ENCODE measurements at regions not wholly inside any gene's neighbourhood (a gene's known extent, or its start where the extent isn't known, plus 50 kb on each side); places are given as distances from the start of the nearest gene placed in this dataset.

- H3K9me3 Mint-ChIP-seq (ENCODE audit: low read depth): no peaks in the 10 kb centered on the region
- no peak for DNase-seq (ENCODE audit: low spot score, unreplicated experiment)
- H3K27me3 Mint-ChIP-seq: peaks cover 3% of the 10 kb centered on the region
- H3K4me3 Mint-ChIP-seq (ENCODE audit: low read depth): no peak overlapping the region
- TF ChIP-seq, protein P1, sequence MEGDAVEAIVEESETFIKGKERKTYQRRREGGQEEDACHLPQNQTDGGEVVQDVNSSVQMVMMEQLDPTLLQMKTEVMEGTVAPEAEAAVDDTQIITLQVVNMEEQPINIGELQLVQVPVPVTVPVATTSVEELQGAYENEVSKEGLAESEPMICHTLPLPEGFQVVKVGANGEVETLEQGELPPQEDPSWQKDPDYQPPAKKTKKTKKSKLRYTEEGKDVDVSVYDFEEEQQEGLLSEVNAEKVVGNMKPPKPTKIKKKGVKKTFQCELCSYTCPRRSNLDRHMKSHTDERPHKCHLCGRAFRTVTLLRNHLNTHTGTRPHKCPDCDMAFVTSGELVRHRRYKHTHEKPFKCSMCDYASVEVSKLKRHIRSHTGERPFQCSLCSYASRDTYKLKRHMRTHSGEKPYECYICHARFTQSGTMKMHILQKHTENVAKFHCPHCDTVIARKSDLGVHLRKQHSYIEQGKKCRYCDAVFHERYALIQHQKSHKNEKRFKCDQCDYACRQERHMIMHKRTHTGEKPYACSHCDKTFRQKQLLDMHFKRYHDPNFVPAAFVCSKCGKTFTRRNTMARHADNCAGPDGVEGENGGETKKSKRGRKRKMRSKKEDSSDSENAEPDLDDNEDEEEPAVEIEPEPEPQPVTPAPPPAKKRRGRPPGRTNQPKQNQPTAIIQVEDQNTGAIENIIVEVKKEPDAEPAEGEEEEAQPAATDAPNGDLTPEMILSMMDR (IDR thresholded peaks at IDR 0.05; ENCODE audit: unreplicated experiment): no peak
- H3K27ac Mint-ChIP-seq: no peak overlapping the region
- H3K4me1 Mint-ChIP-seq (ENCODE audit: low read depth): no peaks in the 10 kb centered on the region
- no peaks in the 10 kb centered on the region for H3K36me3 Mint-ChIP-seq (ENCODE audit: insufficient read depth)
Measured at GRCh38 chr14:35975814-35976213, 149.7 kb downstream of the BRMS1L start.

DNA sequence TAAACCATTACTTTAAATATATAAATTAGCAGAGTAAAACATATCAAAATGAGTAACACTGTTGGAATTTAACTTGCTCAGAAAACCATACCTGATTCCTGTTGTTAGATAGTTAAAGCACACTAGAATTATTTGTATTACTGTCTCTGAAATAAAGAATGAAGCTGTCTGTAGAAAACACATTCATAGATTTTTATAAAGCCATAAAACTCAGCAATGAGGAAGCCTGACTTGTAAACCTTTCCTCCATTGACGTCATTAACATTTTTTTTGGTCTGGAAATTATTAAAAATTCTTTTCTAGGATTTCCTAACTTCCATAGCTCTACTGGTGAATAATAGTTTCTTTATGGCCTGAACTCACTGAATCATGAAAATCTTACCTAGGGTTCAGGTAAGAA, 147.6 kb downstream of the BRMS1L start:
- TF ChIP-seq, protein P1 (IDR thresholded peaks at IDR 0.05; ENCODE audit: unreplicated experiment): no peak
- DNase-seq (ENCODE audit: low spot score, unreplicated experiment): no peak
- Mint-ChIP-seq H3K27ac (no peak overlapping the region), H3K27me3 (peaks cover 3% of the 10 kb centered on the region), H3K9me3 (ENCODE audit: low read depth) (no peaks in the 10 kb centered on the region), H3K4me3 (ENCODE audit: low read depth) (no peak overlapping the region), H3K36me3 (ENCODE audit: insufficient read depth) (no peaks in the 10 kb centered on the region), H3K4me1 (ENCODE audit: low read depth) (no peaks in the 10 kb centered on the region)

GRCh38 chr14:35971965-35972630, 146.0 kb downstream of the BRMS1L start:
- no peaks in the 10 kb centered on the region for H3K36me3 Mint-ChIP-seq (ENCODE audit: insufficient read depth)
- no peak overlapping the region for H3K4me3 Mint-ChIP-seq (ENCODE audit: low read depth)
- no peak overlapping the region for H3K27ac Mint-ChIP-seq
- no peaks in the 10 kb centered on the region for H3K4me1 Mint-ChIP-seq (ENCODE audit: low read depth)
- no peaks in the 10 kb centered on the region for H3K9me3 Mint-ChIP-seq (ENCODE audit: low read depth)
- peaks cover 3% of the 10 kb centered on the region for H3K27me3 Mint-ChIP-seq
- no peak for DNase-seq (ENCODE audit: low spot score, unreplicated experiment)
- TF ChIP-seq, protein P1 (IDR thresholded peaks at IDR 0.05; ENCODE audit: unreplicated experiment): no peak

DNA sequence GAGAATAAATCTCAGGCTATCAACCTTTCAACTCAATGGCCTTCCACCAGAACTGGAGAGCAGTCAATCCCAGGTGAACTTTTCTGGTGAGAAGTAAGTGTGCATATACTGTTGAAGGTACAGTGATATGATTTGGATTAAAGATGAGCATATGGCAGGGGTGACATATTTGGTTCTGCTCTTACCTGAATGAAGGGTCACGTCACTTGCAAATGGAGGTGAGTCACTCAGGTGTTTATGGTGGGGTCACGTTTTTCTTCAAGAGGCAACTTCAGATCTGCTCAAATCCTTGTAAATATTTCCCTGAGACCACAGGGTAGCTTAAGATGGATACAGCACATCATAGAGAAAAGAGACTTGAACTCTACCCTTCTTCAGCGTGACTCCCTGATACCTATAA, 143.2 kb downstream of the BRMS1L start:
- DNase-seq (ENCODE audit: low spot score, unreplicated experiment): no peak
- Mint-ChIP-seq H3K9me3 (ENCODE audit: low read depth) (no peaks in the 10 kb centered on the region), H3K36me3 (ENCODE audit: insufficient read depth) (no peaks in the 10 kb centered on the region), H3K4me3 (ENCODE audit: low read depth) (no peak overlapping the region), H3K27ac (no peak overlapping the region), H3K27me3 (peaks cover 3% of the 10 kb centered on the region), H3K4me1 (ENCODE audit: low read depth) (no peaks in the 10 kb centered on the region)
- TF ChIP-seq, protein P1 (IDR thresholded peaks at IDR 0.05; ENCODE audit: unreplicated experiment): no peak

- no peak overlapping the region for H3K27ac Mint-ChIP-seq
- no peak overlapping the region for H3K4me3 Mint-ChIP-seq (ENCODE audit: low read depth)
- no peaks in the 10 kb centered on the region for H3K27me3 Mint-ChIP-seq
- no peaks in the 10 kb centered on the region for H3K4me1 Mint-ChIP-seq (ENCODE audit: low read depth)
- H3K36me3 Mint-ChIP-seq (ENCODE audit: insufficient read depth): no peaks in the 10 kb centered on the region
- no peaks in the 10 kb centered on the region for H3K9me3 Mint-ChIP-seq (ENCODE audit: low read depth)
- no peak for DNase-seq (ENCODE audit: low spot score, unreplicated experiment)
- TF ChIP-seq, protein P1 (IDR thresholded peaks at IDR 0.05; ENCODE audit: unreplicated experiment): no peak
Measured at GRCh38 chr14:35965400-35965799, 139.3 kb downstream of the BRMS1L start.

Measured in progenitor cell of endocrine pancreas (in vitro differentiated cells).